AG04449 (cell line): ENCODE measurements at regions not wholly inside any gene's neighbourhood (a gene's known extent, or its start where the extent isn't known, plus 50 kb on each side); places are given as distances from the start of the nearest gene placed in this dataset.
"Not testable (repeated sequence)": the region's sequence is repeated elsewhere in the genome, so short reads cannot be mapped to it uniquely, and the experiment has no call there.

Source experiments
- CTCF ChIA-PET: fragments of 350-600 bp; formaldehyde crosslinking; extraction: SDS; loops from one replicate; lab custom pipeline; 2021; ENCODE audit warnings: antibody characterized with exemption; lab: Yijun Ruan, JAX
- POLR2A ChIA-PET: fragments of 400-600, 350-600 bp; formaldehyde crosslinking; extraction: SDS; loops from one replicate; lab custom pipeline; 2020; ENCODE audit warnings: antibody characterized with exemption, inconsistent platforms; lab: Yijun Ruan, JAX
- DNase-seq: peaks from one replicate; pipeline ENCODE4 v3.0.0-alpha.2; 2010; ENCODE audit warnings: low read depth, low spot score
- H3K4me3 ChIP-seq: 2 replicates; pipeline ENCODE4 v1.5.1; 2011; ENCODE audit warnings: low read depth, mild to moderate bottlenecking, control low read depth, low read length
- CTCF ChIP-seq: IDR thresholded peaks from one replicate; pipeline ENCODE4 v1.5.1; 2011; ENCODE audit warnings: mild to moderate bottlenecking, moderate library complexity, low read length, control low read depth, inconsistent platforms; ENCODE audit not compliant: insufficient read depth; ENCODE audit errors: missing control alignments

- CTCF ChIA-PET, DNase-seq, H3K4me3 ChIP-seq, POLR2A ChIA-PET: not testable (repeated sequence)
These were observed 79.5 kb upstream of the ABCD2 start for GRCh38 chr12:39699079-39699478.

GRCh38 chr12:39697108-39697507 lies 77.5 kb upstream of the ABCD2 start:
- ChIA-PET POLR2A (no interaction called here), CTCF (no interaction called here)
- H3K4me3 ChIP-seq = no peak overlapping the region
- no peak for DNase-seq
- no peak for TF ChIP-seq CTCF

- no peak overlapping the region for H3K4me3 ChIP-seq
- DNase-seq = no peak
- ChIA-PET POLR2A (no interaction called here), CTCF (interaction anchor here (0.9 to 2.1 kb wide), 3 partner anchors 369 to 420 kb away, joined by 3 to 8 read pairs (median 3); no protein-coding TSS in a partner anchor)
- TF ChIP-seq CTCF = no peak
These were observed 72.8 kb upstream of the ABCD2 start for GRCh38 chr12:39692258-39692853.

GRCh38 chr12:39685854-39686657 lies 66.5 kb upstream of the ABCD2 start:
- no peak for TF ChIP-seq CTCF
- CTCF ChIA-PET = no interaction called here
- no peak overlapping the region for H3K4me3 ChIP-seq
- no peak for DNase-seq
- POLR2A ChIA-PET = no interaction called here

- no peak overlapping the region for H3K4me3 ChIP-seq
- DNase-seq = no peak
- no peak for TF ChIP-seq CTCF
- ChIA-PET POLR2A (no interaction called here), CTCF (no interaction called here)
These were observed 63.3 kb upstream of the ABCD2 start for GRCh38 chr12:39682689-39683477.

GRCh38 chr12:39675263-39675662 lies 55.7 kb upstream of the ABCD2 start:
- no peak for DNase-seq
- ChIA-PET POLR2A (no interaction called here), CTCF (no interaction called here)
- no peak for TF ChIP-seq CTCF
- no peak overlapping the region for H3K4me3 ChIP-seq
